Endothelial cell (in vitro differentiated cells): ENCODE measurements at regions not wholly inside any gene's neighbourhood (a gene's known extent, or its start where the extent isn't known, plus 50 kb on each side); places are given as distances from the start of the nearest gene placed in this dataset.

Experiments
- DNase-seq: peaks from one replicate; pipeline ENCODE4 v3.0.0; 2021; ENCODE audit warnings: low spot score
- H3K27ac Mint-ChIP-seq: one replicate; pipeline ENCODE4 v1.8.0; 2021; ENCODE audit warnings: mixed read lengths, inconsistent platforms; ENCODE audit not compliant: unreplicated experiment
- H3K27me3 Mint-ChIP-seq: one replicate; pipeline ENCODE4 v1.8.0; 2021; ENCODE audit warnings: mild to moderate bottlenecking, moderate library complexity, mixed read lengths, inconsistent platforms; ENCODE audit not compliant: unreplicated experiment
- H3K36me3 Mint-ChIP-seq: one replicate; pipeline ENCODE4 v1.8.0; 2021; ENCODE audit warnings: mild to moderate bottlenecking, low read depth, mixed read lengths, inconsistent platforms; ENCODE audit not compliant: unreplicated experiment
- H3K4me1 Mint-ChIP-seq: one replicate; pipeline ENCODE4 v1.8.0; 2021; ENCODE audit warnings: mild to moderate bottlenecking, mixed read lengths, inconsistent platforms; ENCODE audit not compliant: unreplicated experiment
- H3K4me3 Mint-ChIP-seq: one replicate; pipeline ENCODE4 v1.8.0; 2021; ENCODE audit warnings: mild to moderate bottlenecking, mixed read lengths, inconsistent platforms; ENCODE audit not compliant: unreplicated experiment
- H3K9me3 Mint-ChIP-seq: one replicate; pipeline ENCODE4 v1.8.0; 2021; ENCODE audit warnings: mixed read lengths, inconsistent platforms; ENCODE audit not compliant: unreplicated experiment
- TF ChIP-seq, protein P1 (sequence below): fragments of 200-600 bp; sonication (generic); IDR thresholded peaks from one replicate; pipeline ENCODE4 v1.5.0; 2021; ENCODE audit warnings: antibody characterized with exemption; ENCODE audit not compliant: unreplicated experiment

DNA sequence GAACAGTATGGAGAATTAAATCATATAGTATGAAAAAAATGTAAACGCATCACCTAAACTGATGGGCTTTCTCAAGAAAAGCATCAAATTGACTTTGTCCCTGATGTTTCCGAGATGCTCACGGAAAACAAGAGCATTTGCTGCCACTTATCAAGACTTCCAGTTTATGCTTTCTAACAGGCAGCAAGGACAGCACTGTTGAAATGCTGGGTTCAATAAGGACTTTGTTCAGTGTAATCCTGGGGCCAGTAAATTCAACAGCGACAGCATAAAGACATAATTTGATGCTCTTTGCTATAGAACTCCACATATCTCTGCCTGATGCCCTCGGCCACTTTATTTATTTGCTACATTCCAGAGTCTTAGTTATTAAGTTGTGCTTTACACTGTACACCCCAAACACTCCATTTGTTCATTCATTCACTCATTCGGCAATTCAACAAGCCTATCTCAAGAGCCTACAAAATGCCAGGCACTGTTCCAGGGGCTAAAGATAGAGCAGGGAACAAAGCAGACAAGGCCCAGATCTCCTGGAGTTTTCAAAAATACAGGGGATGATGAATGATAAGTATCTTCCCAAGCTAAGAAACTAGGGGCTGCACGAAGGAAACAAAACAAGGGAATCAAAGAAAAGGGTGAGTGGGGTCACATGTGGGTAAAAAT lies 294.6 kb downstream of the ZNF608 start:
- no peak for DNase-seq
- H3K4me1 Mint-ChIP-seq, result no peaks in the 10 kb centered on the region
- H3K4me3 Mint-ChIP-seq, result no peak overlapping the region
- no peaks in the 10 kb centered on the region for H3K9me3 Mint-ChIP-seq
- no peak overlapping the region for H3K27ac Mint-ChIP-seq
- H3K36me3 Mint-ChIP-seq, result no peaks in the 10 kb centered on the region
- peaks cover 1% of the 10 kb centered on the region for H3K27me3 Mint-ChIP-seq
- TF ChIP-seq, protein P1, sequence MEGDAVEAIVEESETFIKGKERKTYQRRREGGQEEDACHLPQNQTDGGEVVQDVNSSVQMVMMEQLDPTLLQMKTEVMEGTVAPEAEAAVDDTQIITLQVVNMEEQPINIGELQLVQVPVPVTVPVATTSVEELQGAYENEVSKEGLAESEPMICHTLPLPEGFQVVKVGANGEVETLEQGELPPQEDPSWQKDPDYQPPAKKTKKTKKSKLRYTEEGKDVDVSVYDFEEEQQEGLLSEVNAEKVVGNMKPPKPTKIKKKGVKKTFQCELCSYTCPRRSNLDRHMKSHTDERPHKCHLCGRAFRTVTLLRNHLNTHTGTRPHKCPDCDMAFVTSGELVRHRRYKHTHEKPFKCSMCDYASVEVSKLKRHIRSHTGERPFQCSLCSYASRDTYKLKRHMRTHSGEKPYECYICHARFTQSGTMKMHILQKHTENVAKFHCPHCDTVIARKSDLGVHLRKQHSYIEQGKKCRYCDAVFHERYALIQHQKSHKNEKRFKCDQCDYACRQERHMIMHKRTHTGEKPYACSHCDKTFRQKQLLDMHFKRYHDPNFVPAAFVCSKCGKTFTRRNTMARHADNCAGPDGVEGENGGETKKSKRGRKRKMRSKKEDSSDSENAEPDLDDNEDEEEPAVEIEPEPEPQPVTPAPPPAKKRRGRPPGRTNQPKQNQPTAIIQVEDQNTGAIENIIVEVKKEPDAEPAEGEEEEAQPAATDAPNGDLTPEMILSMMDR, result no peak

DNA sequence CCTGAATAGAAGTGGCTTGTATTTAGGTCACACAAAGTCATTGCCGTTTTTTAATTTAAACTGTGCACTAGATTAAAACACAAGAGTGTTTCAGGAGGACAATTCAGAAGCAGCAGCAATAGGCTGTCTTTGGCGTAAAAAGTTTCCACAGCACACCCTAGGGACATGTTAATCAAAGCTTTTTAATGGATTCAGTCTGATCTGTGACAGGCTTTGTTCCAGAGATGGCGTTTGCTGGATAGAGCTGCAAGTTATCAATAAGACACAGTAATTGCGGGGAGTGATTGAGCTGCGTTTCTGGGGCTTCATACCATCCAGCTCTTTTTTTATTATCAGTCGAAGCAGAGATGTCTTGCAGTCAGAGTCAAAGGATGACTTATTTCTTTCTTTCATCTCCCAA lies 300.3 kb downstream of the ZNF608 start:
- H3K36me3 Mint-ChIP-seq, result no peaks in the 10 kb centered on the region
- no peak overlapping the region for H3K4me3 Mint-ChIP-seq
- no peak for DNase-seq
- TF ChIP-seq, protein P1, result no peak
- H3K27ac Mint-ChIP-seq, result no peak overlapping the region
- H3K9me3 Mint-ChIP-seq, result no peaks in the 10 kb centered on the region
- no peaks in the 10 kb centered on the region for H3K4me1 Mint-ChIP-seq
- no peaks in the 10 kb centered on the region for H3K27me3 Mint-ChIP-seq

DNA sequence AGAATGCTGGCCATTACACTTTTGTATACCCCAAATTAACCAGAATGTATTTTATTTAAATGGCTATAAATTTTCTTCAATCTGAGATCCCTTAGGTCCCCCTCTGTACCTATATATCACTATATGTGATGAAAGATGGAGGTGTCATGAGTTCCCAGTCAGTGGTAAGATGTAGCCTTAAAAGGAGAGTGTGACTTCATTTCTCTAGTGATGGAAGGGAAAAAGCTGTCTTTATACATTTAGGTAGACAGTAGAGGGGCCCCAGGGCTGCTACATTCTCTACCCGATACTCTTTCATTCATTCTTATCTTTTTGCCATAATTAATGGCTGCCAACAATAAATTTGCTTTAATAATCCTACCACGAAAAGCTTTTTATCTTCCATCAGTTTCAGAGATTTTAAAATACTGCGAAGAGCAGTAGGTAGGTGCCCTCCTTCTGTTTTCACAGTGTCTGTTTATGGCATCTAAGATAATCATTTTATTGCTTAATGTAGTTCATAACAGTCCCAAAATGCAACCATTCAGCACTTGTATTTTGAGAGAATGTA lies 301.3 kb downstream of the ZNF608 start:
- no peak for DNase-seq
- Mint-ChIP-seq H3K4me3 (no peak overlapping the region), H3K36me3 (no peaks in the 10 kb centered on the region), H3K9me3 (no peaks in the 10 kb centered on the region), H3K27ac (no peak overlapping the region), H3K27me3 (no peaks in the 10 kb centered on the region), H3K4me1 (no peaks in the 10 kb centered on the region)
- TF ChIP-seq, protein P1, result no peak

DNA sequence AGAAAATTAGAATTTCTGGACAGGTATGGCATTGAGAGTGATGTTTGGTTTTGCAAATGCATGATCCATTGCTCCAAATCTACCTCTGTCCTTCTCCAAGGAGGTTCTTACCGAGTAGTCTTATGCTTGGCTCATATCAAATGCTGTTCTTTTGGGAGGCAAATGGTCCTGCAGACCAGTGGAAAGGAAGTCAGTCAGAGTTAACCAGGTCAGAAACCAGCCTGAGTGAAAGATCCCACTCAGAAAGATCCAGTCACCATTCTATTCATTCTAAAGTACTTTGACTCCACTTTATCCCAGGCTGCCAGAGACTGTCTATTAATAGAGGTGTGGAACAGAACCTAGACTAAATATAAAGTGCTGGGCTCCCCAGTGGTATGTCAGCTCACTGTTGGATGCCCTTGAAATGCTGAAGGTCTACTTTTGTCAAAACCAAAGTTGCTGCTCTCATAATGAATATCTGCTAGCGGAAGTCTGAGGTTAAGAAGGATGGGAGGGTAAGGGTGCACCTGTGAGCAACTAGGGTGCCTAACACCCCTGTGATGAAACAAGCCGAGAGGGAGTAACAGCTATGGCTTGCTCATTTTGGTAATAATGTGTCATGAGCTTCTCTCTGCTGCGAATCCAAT lies 302.2 kb downstream of the ZNF608 start:
- TF ChIP-seq, protein P1, result no peak
- peaks cover 3% of the 10 kb centered on the region for H3K4me1 Mint-ChIP-seq
- no peak overlapping the region for H3K27ac Mint-ChIP-seq
- no peaks in the 10 kb centered on the region for H3K9me3 Mint-ChIP-seq
- no peak overlapping the region for H3K4me3 Mint-ChIP-seq
- H3K27me3 Mint-ChIP-seq, result no peaks in the 10 kb centered on the region
- DNase-seq, result no peak
- H3K36me3 Mint-ChIP-seq, result no peaks in the 10 kb centered on the region

GRCh38 chr5:124440471-124440870 lies 306.0 kb downstream of the ZNF608 start:
- no peak overlapping the region for H3K27ac Mint-ChIP-seq
- TF ChIP-seq, protein P1, result no peak
- H3K4me1 Mint-ChIP-seq, result peaks cover 22% of the 10 kb centered on the region
- H3K27me3 Mint-ChIP-seq, result peaks cover 2% of the 10 kb centered on the region
- no peak for DNase-seq
- H3K9me3 Mint-ChIP-seq, result no peaks in the 10 kb centered on the region
- H3K4me3 Mint-ChIP-seq, result no peak overlapping the region
- H3K36me3 Mint-ChIP-seq, result no peaks in the 10 kb centered on the region
